ENCODE measurements at regions not wholly inside any gene's neighbourhood (a gene's known extent, or its start where the extent isn't known, plus 50 kb on each side); places are given as distances from the start of the nearest gene placed in this dataset.

DNA sequence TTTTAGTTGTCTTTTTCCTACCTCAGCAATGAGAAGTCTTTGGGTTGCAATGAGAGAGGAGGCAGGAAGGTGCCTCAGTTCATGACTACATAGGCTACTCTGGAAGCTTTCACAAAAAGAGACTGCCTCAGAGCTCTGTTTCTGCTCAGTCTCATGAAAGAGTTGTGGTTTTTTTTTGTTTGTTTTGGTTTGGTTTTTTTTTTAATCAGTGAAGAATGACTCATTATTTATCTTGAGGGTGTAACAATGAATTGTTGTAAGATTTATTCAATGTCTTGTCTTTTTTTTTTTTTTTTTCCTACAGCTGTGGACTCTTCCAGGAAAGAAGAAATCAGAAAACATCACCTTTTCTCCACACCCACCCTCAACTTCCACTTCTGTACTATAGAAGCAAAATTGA is 67.5 kb upstream of the CXCL13 start:
- no peaks in the 10 kb centered on the region for H3K9me2 ChIP-seq
- H3K79me2 ChIP-seq (ENCODE audit: insufficient read depth), result no peaks in the 10 kb centered on the region
- no peaks in the 10 kb centered on the region for H3K36me3 ChIP-seq (replicated peaks in 1 of 2; ENCODE audit: control insufficient read depth in 1 of 2, insufficient read depth in 2 of 2, low read length in 1 of 2)
- no peaks in the 10 kb centered on the region for H3K27me3 ChIP-seq (ENCODE audit: insufficient read depth)
- ChIA-PET POLR2A (no interaction called here), CTCF (no interaction called here)
- H3K9ac ChIP-seq, result no peak overlapping the region
- no peak overlapping the region for H3K27ac ChIP-seq (ENCODE audit: low read depth in 2 of 2, low read length in 1 of 2)
- no peak overlapping the region for H3K4me2 ChIP-seq
- no peaks in the 10 kb centered on the region for H4K20me1 ChIP-seq (ENCODE audit: insufficient read depth)
- H2AFZ ChIP-seq (ENCODE audit: low read depth), result no peak overlapping the region
- TF ChIP-seq RXRA (IDR thresholded peaks at IDR 0.05; ENCODE audit: borderline replicate concordance, low read depth) (no peak), FOXM1 (IDR thresholded peaks at IDR 0.05; ENCODE audit: low read depth) (no peak), SIN3A (IDR thresholded peaks at IDR 0.05; ENCODE audit: borderline replicate concordance, low read depth, low read length) (no peak), EP300 (IDR thresholded peaks at IDR 0.05; ENCODE audit: borderline replicate concordance in 1 of 2, low read depth in 1 of 2, low read length in 1 of 2) (no peak), ELF1 (IDR thresholded peaks at IDR 0.05) (no peak)
- TF ChIP-seq, protein P1, sequence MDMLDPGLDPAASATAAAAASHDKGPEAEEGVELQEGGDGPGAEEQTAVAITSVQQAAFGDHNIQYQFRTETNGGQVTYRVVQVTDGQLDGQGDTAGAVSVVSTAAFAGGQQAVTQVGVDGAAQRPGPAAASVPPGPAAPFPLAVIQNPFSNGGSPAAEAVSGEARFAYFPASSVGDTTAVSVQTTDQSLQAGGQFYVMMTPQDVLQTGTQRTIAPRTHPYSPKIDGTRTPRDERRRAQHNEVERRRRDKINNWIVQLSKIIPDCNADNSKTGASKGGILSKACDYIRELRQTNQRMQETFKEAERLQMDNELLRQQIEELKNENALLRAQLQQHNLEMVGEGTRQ (IDR thresholded peaks at IDR 0.05; ENCODE audit: borderline replicate concordance, low read depth, low read length), result no peak
- TF ChIP-seq, protein P2, sequence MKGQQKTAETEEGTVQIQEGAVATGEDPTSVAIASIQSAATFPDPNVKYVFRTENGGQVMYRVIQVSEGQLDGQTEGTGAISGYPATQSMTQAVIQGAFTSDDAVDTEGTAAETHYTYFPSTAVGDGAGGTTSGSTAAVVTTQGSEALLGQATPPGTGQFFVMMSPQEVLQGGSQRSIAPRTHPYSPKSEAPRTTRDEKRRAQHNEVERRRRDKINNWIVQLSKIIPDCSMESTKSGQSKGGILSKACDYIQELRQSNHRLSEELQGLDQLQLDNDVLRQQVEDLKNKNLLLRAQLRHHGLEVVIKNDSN (IDR thresholded peaks at IDR 0.05; ENCODE audit: borderline replicate concordance, low read depth), result no peak
- no peaks in the 10 kb centered on the region for H3K4me1 ChIP-seq (ENCODE audit: control insufficient read depth in 1 of 2, insufficient read depth in 2 of 2, low read depth in 1 of 2, low read length in 1 of 2)
- H3K4me3 ChIP-seq (ENCODE audit: low read depth in 2 of 2, low read length in 1 of 2), result no peak overlapping the region
- no peak for DNase-seq
- H3K9me3 ChIP-seq, result no peaks in the 10 kb centered on the region
- no peaks in the 10 kb centered on the region for H3F3A ChIP-seq (replicated peaks; ENCODE audit: insufficient read depth)

DNA sequence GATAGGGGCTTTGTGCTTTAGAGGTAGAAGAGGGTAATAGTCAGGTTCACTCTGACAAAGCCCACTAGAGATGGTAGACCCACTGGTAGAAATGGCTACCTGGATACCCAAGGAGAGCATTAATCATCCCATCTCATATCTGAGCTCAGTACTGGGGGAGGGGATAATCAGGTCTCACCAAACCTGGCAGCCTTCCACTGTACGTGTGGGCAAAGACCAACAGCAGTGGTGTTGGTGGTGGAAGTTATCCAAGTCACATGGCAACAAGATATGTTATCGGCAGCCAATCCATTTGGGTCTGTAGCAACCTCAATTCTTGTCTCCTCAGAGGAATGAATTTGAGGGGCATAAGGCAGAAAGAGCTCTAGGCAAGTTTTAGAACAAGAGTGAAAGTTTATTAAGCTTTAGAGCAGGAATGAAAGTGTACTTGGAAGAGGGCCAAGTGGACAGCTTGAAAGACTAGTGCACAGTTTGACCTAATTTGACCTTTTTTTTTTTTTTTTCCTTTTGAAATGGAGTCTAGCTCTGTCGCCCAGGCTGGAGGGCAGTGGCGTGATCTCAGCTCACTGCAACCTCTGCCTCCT is 67.0 kb upstream of the CXCL13 start:
- Histone ChIP-seq H2AFZ (ENCODE audit: low read depth) (no peak overlapping the region), H3K4me1 (ENCODE audit: control insufficient read depth in 1 of 2, insufficient read depth in 2 of 2, low read depth in 1 of 2, low read length in 1 of 2) (no peaks in the 10 kb centered on the region), H3K36me3 (replicated peaks in 1 of 2; ENCODE audit: control insufficient read depth in 1 of 2, insufficient read depth in 2 of 2, low read length in 1 of 2) (no peaks in the 10 kb centered on the region), H3F3A (replicated peaks; ENCODE audit: insufficient read depth) (no peaks in the 10 kb centered on the region), H3K79me2 (ENCODE audit: insufficient read depth) (no peaks in the 10 kb centered on the region), H3K27me3 (ENCODE audit: insufficient read depth) (no peaks in the 10 kb centered on the region), H3K4me2 (no peak overlapping the region), H3K9me2 (no peaks in the 10 kb centered on the region), H4K20me1 (ENCODE audit: insufficient read depth) (no peaks in the 10 kb centered on the region), H3K9ac (no peak overlapping the region), H3K27ac (ENCODE audit: low read depth in 2 of 2, low read length in 1 of 2) (no peak overlapping the region), H3K9me3 (no peaks in the 10 kb centered on the region), H3K4me3 (ENCODE audit: low read depth in 2 of 2, low read length in 1 of 2) (no peak overlapping the region)
- TF ChIP-seq NRF1 (IDR thresholded peaks at IDR 0.05; ENCODE audit: low read depth, low read length) (no peak), NFIC (IDR thresholded peaks at IDR 0.05; ENCODE audit: borderline replicate concordance) (no peak), RCOR1 (IDR thresholded peaks at IDR 0.05; ENCODE audit: low read length) (no peak), SIN3A (IDR thresholded peaks at IDR 0.05; ENCODE audit: borderline replicate concordance, low read depth, low read length) (no peak), FOSL2 (IDR thresholded peaks at IDR 0.05; ENCODE audit: borderline replicate concordance, low read depth) (no peak)
- TF ChIP-seq, protein P3, sequence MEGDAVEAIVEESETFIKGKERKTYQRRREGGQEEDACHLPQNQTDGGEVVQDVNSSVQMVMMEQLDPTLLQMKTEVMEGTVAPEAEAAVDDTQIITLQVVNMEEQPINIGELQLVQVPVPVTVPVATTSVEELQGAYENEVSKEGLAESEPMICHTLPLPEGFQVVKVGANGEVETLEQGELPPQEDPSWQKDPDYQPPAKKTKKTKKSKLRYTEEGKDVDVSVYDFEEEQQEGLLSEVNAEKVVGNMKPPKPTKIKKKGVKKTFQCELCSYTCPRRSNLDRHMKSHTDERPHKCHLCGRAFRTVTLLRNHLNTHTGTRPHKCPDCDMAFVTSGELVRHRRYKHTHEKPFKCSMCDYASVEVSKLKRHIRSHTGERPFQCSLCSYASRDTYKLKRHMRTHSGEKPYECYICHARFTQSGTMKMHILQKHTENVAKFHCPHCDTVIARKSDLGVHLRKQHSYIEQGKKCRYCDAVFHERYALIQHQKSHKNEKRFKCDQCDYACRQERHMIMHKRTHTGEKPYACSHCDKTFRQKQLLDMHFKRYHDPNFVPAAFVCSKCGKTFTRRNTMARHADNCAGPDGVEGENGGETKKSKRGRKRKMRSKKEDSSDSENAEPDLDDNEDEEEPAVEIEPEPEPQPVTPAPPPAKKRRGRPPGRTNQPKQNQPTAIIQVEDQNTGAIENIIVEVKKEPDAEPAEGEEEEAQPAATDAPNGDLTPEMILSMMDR (IDR thresholded peaks at IDR 0.05), result no peak
- DNase-seq, result no peak
- CTCF ChIA-PET, result interaction anchor here (1.2 kb wide), 1 partner anchor 62 kb away, joined by 3 read pairs; no protein-coding TSS in a partner anchor
- 2% methylated on average over 4 of the region's 4 CpGs for WGBS (ENCODE audit: low lambda C conversion rate)
- POLR2A ChIA-PET, result no interaction called here

All from SK-N-SH (cell line).